Stimulated activated CD8-positive, alpha-beta memory T cell treated with anti-CD3 and anti-CD28 coated beads, Interleukin-15, amount 100 ng/mL, for 4 hours (primary cell): ENCODE measurements at regions not wholly inside any gene's neighbourhood (a gene's known extent, or its start where the extent isn't known, plus 50 kb on each side); places are given as distances from the start of the nearest gene placed in this dataset.
"Not testable (repeated sequence)": the region's sequence is repeated elsewhere in the genome, so short reads cannot be mapped to it uniquely, and the experiment has no call there.

Experiments
- DNase-seq, 2 donors: peaks; one replicate each; pipeline ENCODE4 v3.0.0-alpha.2; 2020; ENCODE audit warnings: low read depth in 2 of 2

GRCh38 chr1:67530071-67530470 lies 99.9 kb upstream of the SERBP1 start:
- no peak for DNase-seq

GRCh38 chr1:67532452-67533216 lies 102.4 kb upstream of the SERBP1 start:
- DNase-seq, result no peak

DNA sequence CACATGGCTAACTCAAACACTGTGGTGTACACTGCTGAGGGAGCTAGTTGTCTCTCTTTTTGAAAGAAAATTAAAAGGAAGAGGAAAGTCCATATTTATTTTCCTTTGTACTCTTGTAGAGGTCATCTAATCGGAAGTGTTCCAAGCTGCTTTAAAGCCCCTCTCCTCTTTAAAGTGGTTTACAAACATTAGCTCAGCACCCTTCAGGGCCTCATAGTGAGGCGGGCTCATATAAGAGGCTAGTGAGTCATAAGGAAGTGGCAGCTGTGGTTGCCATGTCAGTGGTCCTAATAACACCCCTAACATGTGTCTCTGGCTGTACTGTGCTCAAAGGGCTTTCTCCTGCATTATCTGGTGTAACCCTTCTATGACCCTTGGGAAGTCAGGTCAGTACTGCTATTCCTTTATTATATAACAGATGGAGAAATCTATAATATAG lies 104.4 kb upstream of the SERBP1 start:
- no peak for DNase-seq

DNA sequence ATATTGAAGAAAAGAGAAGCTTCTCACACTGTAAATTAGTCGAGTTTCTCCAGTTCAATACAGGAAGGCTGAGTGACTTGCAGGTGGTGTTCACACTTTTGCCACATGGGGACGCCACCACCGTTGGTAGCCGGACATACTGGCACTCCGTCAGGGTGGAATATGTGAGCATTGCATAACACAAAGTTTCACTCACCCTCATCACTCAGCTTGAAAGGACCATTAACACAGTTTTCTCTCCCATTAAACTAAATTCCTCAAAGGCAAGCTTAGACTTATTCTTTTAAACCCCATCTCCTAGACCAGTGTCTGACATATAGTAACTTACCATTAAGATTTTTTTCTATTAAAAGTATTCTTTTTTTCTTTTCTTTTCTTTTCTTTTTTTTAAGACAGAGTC lies 105.3 kb upstream of the SERBP1 start:
- no peak for DNase-seq

DNA sequence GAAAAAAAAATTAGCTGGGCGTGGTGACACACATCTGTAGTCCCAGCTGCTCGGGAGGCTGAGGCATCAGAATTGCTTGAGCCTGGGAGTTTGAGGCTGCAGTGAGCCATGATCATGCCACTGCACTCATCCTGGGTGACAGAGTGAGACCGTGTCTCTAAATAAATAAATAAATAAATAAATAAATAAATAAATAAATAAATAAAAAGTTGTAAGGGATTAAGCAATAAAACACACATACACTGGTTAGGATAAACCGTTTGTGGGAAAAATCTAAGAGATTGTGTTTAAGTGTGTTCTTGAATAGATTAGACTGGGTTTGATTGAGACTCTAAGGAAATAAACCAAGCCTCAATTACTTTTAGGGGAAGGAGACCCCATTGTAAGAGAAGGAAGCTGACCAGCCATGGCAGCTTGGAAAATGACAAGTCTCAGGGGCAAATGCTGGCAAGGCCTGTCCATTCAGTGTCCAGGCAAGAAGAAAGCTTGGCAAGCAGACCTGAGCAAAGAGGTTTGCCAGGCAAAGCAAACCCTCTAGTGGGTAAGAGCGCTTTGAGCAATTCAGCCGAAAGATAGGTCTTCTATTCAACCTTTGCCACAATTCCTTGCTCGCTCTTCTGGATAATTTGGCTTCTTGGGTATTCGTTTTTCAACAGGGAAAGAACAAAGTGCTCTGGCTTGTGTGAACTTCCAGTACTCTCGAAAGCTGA lies 106.9 kb upstream of the SERBP1 start:
- no peak for DNase-seq

- no peak for DNase-seq
These were observed 107.4 kb upstream of the SERBP1 start for GRCh38 chr1:67537667-67538018.

GRCh38 chr1:67540025-67540732 lies 110.0 kb upstream of the SERBP1 start:
- no peak for DNase-seq

DNA sequence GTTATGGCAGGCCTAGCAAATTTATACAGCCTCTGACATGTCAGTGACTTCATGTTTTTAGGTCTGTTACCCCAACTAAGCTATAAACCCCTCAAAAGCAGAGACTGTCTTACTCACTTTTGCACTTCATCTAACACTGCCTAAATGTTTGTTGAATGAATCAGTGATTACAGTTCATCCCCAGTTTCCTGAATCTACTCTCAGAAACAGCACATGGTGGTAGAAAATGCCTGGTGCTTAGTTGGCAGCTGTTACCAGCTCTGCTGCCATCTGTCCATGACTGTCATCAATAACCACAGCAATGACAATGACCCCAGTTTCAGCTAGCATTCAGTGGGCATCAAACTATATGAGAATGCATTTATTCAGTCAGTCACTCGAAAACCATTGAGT lies 110.5 kb upstream of the SERBP1 start:
- DNase-seq, result no peak

- no peak for DNase-seq
These were observed 112.5 kb upstream of the SERBP1 start for GRCh38 chr1:67542747-67543146.

DNA sequence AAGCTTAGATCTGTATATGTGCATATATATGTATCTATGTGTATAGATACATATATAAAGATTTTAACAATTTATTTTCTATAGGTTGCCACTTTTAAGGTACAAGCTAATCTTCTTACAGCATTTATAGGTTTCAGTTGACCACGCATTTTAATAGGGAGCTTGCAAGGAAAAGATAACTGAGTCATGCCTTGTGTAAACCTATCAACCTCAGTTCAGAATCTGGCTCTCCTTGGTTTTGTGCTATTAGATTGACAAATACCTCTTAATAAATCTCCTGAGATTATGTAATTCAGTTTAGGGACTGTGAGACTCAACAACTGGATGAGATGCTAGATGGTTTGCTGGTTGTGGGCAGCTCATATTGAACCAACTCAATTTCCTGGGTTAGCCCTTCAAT lies 114.7 kb upstream of the SERBP1 start:
- no peak for DNase-seq

DNA sequence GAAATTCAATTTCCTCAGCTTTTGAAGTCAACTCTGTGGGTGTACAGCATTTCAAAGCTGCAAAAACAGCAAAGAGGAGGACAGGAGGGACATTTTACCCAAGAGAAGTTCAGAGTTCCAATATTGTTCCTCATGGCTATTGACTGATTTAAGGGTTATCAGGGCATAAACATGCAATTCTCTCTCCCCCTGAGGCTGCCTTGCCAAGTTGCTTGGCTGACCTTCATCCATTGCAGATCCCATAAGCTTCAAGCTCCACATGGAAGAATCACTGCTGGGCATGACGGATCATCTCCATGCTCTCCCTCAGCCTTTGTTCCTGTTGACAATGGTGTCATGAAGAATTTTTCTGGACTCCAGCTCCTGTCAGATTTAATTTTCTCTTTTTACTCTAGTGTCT lies 115.2 kb upstream of the SERBP1 start:
- no peak for DNase-seq

DNA sequence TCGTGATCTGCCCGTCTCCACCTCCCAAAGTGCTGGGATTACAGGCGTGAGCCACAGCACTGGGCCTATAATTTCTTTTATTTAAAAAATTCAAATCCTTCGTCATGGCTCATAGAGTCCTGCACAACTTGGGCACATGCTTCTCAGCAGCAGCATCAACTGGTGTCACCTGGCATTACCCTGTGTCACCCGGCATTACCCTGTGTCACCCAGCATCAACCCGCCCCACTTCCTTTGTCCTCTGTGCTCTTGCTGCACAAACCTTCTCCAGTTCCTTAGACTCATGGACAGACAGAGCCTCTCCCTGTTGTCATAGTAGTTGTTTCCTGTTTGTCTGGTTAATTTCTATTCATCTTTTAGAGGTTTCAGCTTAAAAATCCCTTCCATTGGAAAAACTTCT lies 121.2 kb upstream of the SERBP1 start:
- DNase-seq, result no peak

DNA sequence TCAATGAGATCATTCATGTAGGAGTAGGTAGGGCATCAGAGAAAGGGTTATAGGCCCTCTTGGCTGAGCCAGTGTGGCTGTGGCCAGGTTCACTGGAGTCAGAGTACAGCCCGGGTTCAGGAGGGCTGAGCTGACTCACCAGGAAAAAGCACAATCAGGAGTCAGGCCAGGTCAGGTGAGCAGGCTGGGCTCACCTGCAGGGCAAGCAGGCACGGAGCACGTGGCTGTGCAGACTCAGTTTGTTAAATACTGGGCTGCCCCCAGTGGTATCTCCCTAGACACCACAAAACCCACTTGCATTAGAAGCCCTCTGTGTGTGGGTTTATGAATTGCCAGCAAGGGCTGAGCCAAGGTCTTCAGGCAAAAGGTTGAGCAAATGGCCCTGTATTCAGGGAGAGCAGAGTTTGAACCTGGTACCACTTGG lies 122.1 kb upstream of the SERBP1 start:
- DNase-seq, result no peak

- DNase-seq, result not testable (repeated sequence)
These were observed 124.0 kb upstream of the SERBP1 start for GRCh38 chr1:67554204-67554603.

DNA sequence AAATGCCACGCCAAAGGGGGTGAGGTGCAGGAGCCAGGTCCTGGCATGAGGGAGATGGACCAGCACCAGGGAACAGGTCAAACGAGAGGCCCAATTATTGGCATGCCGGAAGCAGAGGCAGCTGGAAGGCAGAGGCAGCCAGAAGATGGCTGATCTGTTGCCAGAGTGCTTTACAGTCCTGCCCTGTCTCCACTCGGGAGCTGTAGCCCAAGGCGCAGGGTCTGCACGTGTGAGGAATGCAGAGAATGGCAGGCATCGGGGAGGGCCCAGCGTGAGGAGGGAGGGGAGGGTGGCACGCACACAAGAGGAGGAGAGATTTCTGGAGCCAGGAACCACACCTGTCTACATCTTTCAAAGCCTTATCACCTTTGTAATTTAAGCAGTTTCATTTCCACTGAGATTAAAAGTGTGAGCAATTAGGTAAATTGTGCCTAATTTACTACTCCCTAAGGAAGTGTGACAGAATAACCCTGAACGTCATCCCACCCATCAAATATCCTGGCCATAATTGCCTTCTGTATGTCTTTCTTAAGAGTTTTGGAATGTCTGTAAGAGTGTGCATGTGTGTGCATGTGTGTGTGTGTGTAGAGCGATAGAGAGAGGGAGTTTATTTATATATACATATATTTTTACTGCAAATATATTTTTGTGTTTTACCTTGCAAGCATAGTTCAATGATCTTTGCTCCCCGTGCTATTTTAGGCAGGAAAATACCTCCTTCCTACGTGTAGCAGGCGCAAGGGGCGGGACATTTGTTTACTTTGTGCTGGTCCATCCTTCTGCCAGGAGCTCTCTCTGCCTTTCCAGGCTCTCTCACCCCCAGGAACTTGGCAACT lies 125.5 kb upstream of the SERBP1 start:
- DNase-seq, result no peak

DNA sequence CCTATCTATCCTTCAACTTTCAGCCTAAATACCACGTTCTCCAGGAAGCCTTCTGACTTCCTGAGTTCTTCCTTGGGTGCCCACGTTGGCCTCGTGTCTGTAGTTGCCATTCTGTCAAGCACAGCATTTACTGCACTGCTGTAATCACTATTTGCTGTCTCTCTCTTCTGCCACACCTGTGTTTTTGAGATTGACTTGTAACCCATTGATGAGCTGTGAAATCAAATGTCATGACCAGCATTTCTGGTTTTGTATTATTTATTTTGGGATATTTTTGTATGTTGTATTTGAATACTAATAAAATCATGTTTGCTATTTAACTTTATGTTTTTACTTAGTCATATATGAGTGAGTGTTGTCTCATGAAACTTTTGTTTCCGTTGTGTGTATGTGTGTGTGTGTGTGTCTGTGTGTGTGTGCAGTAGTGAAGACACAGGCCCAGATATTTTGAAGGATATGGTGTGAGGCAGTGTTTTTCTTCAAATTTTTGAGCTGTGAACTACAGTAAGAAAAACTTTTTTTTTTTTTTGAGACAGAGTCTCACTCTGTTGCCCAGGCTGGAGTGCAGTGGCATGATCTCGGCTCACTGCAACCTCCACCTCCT lies 126.2 kb upstream of the SERBP1 start:
- no peak for DNase-seq

GRCh38 chr1:67557696-67558448 lies 127.1 kb upstream of the GADD45A start:
- DNase-seq, result no peak

DNA sequence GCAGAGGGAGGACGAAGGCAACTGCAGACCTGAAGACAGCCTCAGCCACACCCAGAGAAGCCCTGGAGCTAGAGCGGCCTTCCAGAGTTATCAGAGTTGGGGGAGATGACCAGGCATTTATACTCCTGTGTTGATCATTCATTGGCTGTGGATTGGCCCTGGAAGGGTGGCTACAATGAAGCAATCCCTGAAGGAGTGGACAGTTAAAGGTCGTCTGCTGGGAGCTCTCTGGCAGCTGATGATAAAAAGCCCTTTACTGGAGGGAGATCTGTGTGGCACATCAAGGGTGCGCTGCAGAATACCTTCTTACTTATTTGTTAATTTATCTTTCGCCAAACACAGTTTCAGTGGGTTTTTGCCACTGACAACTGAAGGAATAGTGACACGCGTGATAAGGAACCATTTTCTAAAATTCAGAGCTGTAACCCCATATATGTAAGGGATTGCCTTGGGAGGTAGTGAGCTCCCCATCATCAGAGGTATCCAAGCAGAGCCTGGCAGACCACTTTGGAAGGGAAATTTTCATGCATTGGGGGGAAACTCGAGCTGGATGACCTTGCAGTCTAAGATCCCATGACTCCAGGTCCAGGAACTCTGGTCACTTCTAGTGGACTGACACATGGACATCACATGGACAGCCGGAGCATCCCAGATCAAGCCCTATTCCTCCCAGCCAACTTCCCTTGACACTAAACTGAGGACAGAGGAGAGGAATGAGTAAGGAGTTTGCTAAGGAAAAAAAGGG lies 126.4 kb upstream of the GADD45A start:
- no peak for DNase-seq

GRCh38 chr1:67559222-67559700 lies 125.7 kb upstream of the GADD45A start:
- no peak for DNase-seq
